Activated T-cell treated with anti-CD3 and anti-CD28 coated beads, Interleukin-2, amount 50 U/mL, for 1 hour (primary cell): ENCODE measurements at regions not wholly inside any gene's neighbourhood (a gene's known extent, or its start where the extent isn't known, plus 50 kb on each side); places are given as distances from the start of the nearest gene placed in this dataset.

Experiments
- DNase-seq: peaks from one replicate; pipeline ENCODE4 v3.0.0-alpha.2; 2020

DNA sequence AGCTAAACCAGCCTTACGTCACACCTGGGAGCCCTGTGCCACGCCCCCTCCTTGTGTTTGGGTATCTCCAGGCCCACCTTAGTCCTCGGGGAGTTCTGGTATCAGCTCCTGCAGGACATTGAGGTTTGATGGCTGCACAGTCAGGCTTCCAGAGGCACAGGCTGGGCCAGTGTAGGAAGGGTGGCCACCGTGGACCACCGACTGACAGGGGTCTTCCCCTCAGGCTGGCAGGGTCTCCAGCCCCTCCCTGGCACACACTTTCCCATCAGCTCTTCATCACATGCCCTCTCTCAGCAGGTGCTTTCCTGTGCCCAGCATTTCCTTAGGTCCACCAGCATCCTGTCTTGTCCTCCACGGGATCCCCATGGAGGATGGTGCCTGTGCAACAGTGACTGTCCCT is 413.1 kb downstream of the TCERG1L start:
- DNase-seq: no peak

GRCh38 chr10:130899856-130900255 is 411.7 kb downstream of the TCERG1L start:
- no peak for DNase-seq

GRCh38 chr10:130900441-130901160 is 410.9 kb downstream of the TCERG1L start:
- DNase-seq: no peak

DNA sequence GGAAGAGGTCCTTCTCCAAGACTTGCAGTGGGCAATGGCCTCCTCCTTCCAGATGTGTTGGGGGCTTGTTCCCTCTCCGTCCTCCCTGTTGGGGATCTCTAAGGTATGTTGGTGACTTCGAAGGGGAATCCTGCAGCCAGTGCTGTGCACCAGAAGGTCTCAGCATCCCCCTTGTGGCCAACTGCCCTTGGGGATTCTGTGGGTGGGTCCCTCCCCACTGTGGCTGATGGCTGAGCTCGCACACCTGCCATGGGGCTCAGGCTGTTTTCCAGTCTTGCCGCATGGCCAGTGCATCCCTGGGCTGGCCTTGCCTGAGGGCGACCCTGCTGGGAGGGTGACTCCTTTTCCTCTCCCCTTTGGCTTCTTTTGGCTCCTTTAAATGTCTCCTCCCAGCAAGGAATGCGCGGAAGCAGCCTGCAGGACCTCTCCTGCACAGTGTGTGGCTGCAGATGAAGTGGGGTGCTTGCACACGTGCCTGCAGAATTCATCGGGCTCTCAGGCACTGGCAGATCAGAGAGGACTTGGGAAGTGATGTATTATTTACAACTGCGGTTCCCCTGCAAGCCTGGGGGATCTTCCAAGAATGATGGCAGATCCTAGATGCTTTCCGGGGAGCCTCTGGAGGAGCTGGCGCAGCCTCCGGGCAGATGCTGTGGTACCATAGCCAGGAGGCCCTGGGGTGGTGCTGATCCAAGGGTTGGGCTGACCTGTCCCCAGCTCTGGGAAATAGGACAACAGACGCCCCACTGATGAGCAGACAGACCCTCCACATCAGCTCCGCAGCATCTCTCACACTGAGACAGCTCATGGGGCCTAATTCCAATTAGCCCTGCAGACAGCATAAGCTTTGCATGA is 410.0 kb downstream of the TCERG1L start:
- no peak for DNase-seq

DNA sequence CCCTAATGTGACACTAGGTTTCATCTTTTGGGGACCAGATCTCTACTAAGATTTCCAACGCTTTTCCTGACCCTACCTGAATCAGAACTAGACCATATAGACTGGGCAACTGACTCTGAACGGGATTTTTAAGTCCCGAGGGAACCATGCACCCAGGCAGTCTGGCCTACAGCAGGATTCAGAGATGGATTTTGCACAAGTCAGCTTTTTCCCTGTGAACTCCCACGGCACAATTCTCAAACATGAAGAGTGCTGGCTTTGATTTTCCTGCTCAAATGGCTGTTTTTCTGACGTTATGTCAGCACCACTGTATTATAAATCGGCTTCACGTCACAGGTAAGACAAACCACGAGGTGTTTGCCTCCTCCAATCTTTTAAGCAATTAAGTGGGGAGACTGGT is 409.1 kb downstream of the TCERG1L start:
- DNase-seq: no peak

DNA sequence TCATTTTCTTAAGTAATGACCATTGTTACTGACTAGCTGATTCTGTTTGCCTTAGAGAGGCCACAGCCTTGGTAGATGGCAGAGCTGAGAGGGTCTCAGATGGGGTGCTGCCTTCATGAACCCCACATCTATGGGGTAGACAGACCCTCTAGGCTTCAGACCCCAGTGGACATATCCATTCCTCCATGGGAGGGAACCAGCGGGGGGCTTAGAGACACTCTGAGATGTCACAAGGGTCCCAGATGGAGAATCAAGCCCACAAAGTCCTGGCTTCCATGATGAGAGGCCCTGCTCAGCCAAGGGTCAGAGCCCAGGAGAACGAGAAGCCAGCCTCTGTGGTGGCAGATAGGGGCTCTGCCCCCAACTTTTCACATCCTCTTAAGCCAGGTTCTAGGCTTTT is 408.6 kb downstream of the TCERG1L start:
- DNase-seq: no peak

- DNase-seq: no peak
Observed at GRCh38 chr10:130904676-130905075, 406.8 kb downstream of the TCERG1L start.

DNA sequence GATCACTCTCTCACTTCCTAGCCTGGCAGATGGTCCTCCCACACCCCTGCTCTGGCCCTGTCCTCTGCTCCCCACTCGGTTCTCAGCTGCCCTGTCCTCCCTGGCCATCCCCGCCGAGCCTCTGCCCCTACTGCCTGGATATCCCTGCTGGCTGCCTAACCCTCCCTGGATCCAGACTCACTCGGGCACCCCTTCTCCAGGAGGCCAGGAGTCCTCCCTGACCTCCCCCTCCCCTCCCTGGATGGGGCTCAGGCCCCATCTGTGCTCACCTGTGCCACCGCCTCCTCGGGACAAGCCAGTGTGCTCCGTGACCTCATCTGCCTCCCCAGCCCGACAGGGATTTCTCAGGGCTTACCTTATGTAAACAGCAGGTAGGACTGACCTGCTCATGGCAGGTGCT is 406.1 kb downstream of the TCERG1L start:
- DNase-seq: no peak

DNA sequence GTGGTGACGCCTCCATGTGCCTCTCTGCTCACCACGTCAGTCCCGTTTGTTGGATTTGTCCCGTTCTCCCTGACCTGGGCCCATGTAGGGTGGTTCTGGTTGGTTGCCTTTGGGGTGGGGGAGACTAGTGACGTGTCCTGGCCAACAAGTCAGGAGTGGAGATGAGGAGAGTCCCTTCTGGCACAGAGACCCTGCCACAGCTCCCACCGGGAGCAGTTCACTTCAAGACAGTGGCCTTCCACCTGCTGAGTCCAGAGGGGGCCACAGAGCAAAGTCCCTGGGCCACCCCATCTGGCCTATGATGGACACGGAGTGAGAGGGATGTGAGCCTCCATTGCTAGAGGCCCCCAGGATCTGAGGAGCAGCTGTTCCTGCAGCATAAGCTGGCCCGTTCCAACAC is 405.6 kb downstream of the TCERG1L start:
- DNase-seq: no peak

DNA sequence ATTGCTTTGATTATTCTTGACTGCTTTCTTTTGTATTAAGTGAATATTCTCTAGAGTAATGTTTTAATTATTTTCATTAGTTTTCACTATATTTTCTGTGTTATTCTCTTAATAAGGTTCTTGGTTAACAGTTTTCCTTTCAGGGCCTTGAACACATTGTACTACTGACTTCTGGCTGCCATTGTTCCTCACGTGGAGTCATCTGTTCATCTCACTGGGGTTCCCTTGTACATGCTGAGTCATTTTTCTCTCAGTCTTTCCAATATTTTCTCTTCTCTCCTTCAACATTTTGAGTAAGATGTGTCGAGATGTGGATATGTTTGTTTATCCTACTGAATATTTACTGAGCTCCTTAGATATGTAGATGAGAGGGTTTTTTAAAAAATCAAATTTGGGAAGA is 400.7 kb downstream of the TCERG1L start:
- no peak for DNase-seq

- no peak for DNase-seq
Observed at GRCh38 chr10:130913844-130914243, 397.7 kb downstream of the TCERG1L start.

- DNase-seq: no peak
Observed at GRCh38 chr10:130914367-130914766, 397.2 kb downstream of the TCERG1L start.

GRCh38 chr10:130915065-130915464 is 396.5 kb downstream of the TCERG1L start:
- no peak for DNase-seq

- DNase-seq: no peak
Observed at GRCh38 chr10:130921461-130921860, 390.1 kb downstream of the TCERG1L start.

DNA sequence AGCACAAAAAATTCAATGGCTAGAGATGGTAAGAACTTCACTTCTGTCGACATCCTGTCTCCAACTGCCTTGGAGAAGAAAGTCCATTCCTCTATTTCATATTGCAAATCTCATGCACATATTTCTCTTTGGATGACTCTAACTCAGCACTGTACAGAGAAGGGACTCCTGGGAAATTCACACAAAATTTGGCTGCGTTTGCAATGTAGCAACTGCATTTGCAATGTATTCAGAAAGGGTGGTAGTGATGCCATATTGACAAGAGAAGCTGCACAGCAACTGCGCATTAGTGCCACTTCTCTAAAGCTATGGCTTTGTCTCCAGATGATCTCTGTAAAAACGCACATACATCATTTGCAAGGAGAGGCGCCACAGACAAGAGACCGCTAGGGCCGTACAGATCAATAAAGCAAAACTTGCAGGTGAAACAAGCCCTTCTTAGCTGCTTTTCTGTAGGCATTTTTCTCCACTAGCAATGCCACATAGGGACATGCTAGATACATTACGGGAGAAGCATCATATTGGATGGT is 389.5 kb downstream of the TCERG1L start:
- DNase-seq: no peak

DNA sequence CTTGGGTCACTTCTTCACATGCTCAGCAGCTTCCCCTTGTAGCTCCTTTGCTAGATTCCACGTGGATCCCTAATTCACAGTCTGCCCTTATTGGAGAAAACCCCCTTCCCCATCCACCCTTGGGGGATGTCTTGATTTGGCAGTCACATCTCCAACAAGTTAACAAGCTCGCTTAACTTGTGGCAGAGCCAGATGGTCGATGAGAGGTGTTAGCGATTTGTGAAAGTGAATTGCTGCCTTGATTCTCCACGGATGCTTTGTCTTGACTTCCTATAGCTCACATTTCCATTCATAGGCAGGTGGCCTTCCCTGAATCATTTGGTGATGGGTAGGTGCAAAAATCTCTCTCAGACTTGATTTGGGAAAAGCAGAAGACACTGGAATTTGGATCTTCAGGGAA is 387.9 kb downstream of the TCERG1L start:
- DNase-seq: no peak

DNA sequence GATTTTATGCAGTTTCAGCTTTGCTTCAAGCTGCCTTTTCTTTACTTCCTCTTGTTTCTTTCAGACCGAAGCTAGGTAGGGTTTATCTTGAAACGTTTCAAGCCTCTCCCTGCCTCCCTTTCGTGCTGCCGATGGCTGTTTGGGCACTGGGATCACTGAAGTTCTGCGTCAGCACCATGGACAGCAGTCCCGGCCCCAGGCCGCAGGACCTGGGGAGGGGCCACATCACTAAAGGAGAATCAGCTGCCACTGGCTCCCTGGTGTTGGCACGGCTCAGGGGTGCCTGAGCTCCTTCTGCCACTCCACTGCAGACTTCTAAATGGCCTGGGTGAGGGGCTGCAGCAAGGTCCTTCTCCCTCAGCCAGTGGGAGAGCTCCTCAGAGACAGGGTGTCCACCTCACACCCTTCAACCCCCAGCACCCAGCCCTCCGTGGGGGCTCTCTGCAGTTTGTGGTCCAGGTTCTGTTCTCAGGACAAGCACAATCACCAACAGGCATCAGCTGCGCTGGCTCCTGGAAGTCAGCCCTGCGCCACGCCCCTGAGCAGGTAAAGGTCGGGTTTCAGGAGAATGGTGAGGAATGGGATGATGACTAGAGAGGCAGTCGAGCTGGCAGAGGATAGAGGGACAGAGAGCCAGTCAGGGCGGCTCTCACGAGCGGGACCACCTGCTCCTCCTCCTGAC is 387.2 kb downstream of the TCERG1L start:
- no peak for DNase-seq

DNA sequence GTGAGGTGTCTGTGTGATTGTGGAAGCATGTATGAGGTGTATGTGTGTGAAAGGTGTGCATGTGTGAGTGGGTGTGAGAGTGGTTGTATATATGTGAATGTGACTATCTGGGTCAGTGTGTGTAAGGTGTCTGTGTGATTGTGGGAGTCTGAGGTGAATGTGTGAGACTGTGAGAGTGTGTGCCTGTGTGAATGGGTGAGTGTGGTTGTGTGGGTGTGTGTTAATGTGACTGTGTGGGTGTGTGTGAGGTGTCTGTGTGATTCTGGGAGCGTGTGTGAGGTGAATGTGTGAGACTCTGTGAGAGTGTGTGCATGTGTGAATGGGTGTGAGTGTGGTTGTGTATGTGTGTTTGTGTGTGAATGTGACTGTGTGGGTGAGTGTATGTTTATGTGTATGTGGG is 385.1 kb downstream of the TCERG1L start:
- no peak for DNase-seq

- no peak for DNase-seq
Observed at GRCh38 chr10:130927157-130927556, 384.4 kb downstream of the TCERG1L start.

DNA sequence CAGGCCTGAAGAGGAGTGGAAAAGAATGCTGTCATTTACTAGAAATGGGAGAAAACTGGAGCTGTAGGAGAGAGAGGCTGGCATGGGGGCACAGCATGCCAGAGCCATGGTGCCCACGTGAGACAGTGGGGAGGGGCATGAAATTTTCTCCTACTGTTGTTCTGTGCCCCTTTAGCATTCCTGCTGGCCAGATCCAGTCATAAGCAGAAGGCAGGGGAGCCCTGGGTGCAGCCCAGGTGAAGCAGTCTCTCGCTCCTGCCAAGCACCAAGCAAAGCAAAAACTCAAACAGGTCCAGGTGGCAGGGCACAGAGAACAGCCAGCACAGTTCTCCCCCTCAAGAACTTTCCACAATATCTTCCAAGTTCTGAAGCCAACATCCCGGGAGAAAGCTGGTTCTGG is 383.2 kb downstream of the TCERG1L start:
- no peak for DNase-seq

DNA sequence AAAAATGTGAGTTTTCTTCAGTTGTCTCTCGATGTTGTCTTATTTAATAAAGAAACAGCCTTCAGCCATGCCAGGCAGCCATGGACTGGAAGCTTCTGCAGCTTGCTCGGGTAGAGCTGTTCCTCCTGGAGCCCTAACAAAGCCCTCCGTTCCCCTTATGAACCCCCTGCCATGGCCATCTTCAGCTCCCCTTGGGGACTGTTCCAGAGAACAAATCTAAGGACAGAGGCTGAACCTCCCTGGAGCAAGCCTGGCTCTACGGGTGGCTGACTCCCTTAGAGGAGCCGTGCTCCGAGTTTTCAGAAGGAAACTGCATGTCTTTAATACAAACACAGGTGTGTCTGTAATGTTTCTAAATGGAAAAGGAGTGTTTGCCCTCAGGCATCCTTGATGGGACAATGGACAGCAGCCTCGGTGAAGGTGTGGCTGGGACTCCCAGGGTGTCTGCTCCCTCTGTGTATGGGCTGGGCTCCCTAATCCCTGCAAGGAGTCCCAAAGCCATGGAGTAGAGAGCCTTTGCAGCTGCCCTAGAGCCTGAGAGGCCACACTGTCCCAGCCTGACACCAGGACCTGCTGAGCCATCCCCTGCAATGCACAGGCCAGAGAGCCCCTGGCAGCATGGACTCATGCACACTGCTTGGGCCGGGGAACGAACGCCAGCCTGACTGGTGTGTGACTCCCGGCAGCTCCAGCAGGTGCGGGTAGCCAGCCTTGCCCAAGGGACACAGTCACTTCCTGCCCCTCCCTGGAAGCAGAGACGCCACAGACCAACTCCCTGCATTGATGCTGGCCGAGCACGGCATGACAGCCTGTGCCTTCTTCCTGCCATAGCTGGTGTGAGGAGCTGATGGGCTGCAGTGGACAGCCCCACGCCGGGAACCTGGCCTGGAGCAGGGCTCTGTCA is 381.8 kb downstream of the TCERG1L start:
- no peak for DNase-seq

- no peak for DNase-seq
Observed at GRCh38 chr10:130930821-130931220, 380.7 kb downstream of the TCERG1L start.

- no peak for DNase-seq
Observed at GRCh38 chr10:130931256-130931655, 380.3 kb downstream of the TCERG1L start.
